ENCODE measurements at regions not wholly inside any gene's neighbourhood (a gene's known extent, or its start where the extent isn't known, plus 50 kb on each side); places are given as distances from the start of the nearest gene placed in this dataset.
"Not testable (repeated sequence)": the region's sequence is repeated elsewhere in the genome, so short reads cannot be mapped to it uniquely, and the experiment has no call there.

GRCh38 chr11:82216927-82217570 is 516.6 kb downstream of the FAM181B start:
- DNase-seq (ENCODE audit: low read depth): no peak

- DNase-seq (ENCODE audit: low read depth): no peak
Measured at GRCh38 chr11:82210011-82210410, 523.7 kb downstream of the FAM181B start.

DNA sequence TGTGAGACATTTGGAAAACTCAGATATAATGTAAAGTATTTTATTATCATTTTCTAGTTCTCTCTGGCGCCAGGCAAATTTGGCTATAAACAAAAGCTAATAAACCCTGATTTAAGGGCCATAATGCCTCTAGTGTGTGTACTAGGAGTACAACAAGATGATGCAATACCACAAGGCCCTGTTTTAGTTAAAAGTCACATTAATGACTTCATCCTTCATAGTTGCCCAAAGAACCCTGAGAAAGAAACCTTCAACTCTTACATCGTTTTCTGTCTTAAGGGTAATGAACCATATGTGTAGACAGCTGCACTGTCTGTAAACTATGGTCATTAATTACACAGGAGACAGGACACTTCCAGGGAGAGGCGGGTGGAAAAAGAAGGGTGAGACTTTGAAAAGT is 538.4 kb downstream of the FAM181B start:
- DNase-seq (ENCODE audit: low read depth): no peak

DNA sequence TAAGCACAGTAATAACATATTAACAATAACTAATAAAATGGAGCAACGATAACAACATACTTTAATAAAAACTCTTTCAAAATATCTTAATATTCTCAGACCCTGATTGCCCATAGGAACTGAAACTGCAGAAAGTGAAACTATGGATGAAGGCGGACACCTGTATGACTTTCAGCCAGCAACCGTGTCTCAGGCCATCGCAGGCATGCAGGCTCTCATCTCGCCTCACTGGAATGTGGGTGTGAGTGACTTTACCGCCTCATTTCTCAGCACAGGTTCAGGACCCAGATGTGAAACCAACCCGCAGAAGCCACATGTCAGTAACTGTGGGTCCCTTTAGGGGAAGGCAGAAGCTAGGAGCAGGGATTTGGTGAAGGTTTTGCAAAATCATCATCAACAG is 539.1 kb downstream of the FAM181B start:
- no peak for DNase-seq (ENCODE audit: low read depth)

GRCh38 chr11:82191695-82192094 is 542.0 kb downstream of the FAM181B start:
- DNase-seq (ENCODE audit: low read depth): no peak

- DNase-seq (ENCODE audit: low read depth): no peak
Measured at GRCh38 chr11:82185925-82186324, 547.7 kb downstream of the FAM181B start.

DNA sequence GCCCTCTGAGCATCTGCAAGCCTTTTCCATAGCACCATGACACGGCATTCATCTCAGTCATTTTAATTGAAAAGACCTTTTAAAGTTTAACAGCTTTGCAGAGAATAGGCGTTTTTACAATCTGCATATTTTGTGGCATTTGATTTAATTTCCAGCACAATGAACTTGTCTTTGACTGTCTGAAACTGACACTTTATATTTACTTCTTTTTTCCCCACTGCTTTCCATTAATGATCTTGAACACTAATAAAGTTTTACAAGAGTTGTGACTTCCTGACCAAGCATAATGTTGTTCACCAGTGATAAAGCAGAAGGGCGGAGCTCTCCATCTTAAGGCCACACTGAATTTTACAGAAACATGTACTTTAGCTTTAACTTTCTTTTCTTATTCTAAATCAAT is 548.7 kb downstream of the FAM181B start:
- no peak for DNase-seq (ENCODE audit: low read depth)

GRCh38 chr11:82183346-82183745 is 550.3 kb downstream of the FAM181B start:
- no peak for DNase-seq (ENCODE audit: low read depth)

- DNase-seq (ENCODE audit: low read depth): not testable (repeated sequence)
Measured at GRCh38 chr11:82182697-82183096, 551.0 kb downstream of the FAM181B start.

GRCh38 chr11:82181796-82182195 is 551.9 kb downstream of the FAM181B start:
- DNase-seq (ENCODE audit: low read depth): not testable (repeated sequence)

DNA sequence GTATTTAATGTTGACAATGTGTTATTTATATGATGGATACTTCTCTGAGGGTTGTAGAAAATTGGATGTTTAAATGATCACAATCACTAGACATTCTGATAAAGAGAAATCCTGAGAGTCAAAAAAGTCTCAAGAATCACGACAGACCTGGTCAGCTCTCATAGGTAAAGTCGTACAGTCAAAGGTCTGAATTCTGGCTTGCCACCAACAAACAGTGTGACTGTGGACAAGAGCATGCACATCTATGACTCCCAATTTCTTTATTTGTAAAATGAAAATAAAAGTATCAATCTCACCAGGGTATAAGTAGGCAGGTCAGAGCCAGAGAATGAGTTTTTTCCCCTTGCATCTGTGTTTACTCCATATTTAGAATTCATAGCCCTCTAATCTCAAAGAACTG is 556.7 kb downstream of the FAM181B start:
- no peak for DNase-seq (ENCODE audit: low read depth)

- DNase-seq (ENCODE audit: low read depth): no peak
Measured at GRCh38 chr11:82176365-82176764, 557.3 kb downstream of the FAM181B start.

DNA sequence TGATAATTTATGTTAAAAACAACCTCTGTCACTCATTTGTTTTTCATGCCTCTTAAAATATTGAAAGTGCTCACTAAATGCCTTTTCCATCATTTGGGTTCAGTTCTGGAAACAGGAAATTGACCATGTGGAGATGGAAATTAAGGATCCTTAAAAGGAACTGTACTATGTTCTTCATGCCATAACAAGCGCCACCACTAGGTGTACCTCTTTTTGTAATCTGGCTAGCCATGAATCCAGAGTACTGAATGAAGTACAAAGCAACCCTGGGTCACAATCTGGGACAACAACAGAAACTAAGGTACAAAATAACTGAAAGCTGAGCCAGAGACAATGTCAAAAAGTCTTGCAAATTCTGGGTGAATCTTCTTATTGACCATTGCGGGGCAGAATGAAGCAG is 559.1 kb downstream of the FAM181B start:
- DNase-seq (ENCODE audit: low read depth): no peak

DNA sequence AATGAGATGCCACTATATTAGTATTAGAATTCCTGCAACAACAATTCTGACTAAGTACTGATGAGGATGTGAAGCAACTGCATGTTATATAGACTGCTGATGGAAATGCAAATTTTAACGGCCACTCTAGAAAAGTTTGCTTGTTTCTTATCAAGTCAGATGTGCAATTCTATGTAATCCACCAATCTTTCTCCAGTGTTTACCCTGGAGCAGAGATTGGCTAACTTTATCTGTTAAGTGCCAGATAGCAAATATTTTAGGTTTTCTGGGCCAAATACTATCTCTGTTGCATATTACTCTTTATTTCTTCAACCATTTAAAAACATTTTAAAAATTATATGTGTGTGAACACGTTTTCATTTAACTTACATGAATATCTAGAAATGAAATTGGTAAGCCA is 586.9 kb downstream of the FAM181B start:
- DNase-seq (ENCODE audit: low read depth): no peak

GRCh38 chr11:82118946-82119345 is 614.7 kb downstream of the FAM181B start:
- DNase-seq (ENCODE audit: low read depth): no peak

DNA sequence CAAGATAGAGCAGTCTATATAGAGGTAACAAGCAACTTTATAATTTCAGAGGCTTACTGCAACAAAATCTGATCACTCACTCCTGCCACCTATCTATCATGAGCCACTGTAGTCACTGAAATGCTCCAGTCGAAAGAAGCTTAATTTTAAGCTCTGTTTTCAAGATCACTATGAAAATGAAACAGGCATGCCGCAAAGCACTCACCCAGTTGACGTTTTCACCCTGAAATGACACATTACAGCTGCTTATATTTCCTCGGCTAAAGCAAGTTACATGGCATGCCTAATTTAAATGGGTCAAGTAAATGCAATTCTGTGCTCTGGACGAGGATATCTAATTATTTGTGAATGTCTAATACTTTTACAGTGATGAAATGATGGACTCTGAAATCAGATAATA is 616.3 kb downstream of the FAM181B start:
- no peak for DNase-seq (ENCODE audit: low read depth)

- no peak for DNase-seq (ENCODE audit: low read depth)
Measured at GRCh38 chr11:82105331-82105998, 628.2 kb downstream of the FAM181B start.

DNA sequence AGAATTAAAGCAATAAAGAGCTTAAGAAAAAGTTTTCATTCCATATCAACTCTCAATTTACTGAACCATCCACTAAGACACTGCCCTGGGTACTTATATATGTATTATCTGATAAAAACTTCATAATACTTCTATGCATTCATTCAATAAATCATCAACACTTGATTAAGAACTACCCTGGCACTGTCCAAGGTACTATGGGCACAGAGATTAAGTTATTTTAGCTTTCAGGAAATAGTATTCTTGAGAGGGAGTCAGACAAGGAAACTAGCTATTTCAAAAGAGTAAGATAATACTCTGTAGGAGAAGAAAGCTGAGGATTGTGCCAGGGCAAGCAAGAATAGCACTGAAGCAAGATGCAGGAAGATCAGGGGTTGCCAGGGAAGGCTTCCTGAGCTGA is 640.8 kb downstream of the FAM181B start:
- DNase-seq (ENCODE audit: low read depth): no peak

- DNase-seq (ENCODE audit: low read depth): no peak
Measured at GRCh38 chr11:82089426-82089825, 644.2 kb downstream of the FAM181B start.

GRCh38 chr11:82085493-82085892 is 648.2 kb downstream of the FAM181B start:
- DNase-seq (ENCODE audit: low read depth): no peak

GRCh38 chr11:82082976-82083375 is 650.7 kb downstream of the FAM181B start:
- no peak for DNase-seq (ENCODE audit: low read depth)

DNA sequence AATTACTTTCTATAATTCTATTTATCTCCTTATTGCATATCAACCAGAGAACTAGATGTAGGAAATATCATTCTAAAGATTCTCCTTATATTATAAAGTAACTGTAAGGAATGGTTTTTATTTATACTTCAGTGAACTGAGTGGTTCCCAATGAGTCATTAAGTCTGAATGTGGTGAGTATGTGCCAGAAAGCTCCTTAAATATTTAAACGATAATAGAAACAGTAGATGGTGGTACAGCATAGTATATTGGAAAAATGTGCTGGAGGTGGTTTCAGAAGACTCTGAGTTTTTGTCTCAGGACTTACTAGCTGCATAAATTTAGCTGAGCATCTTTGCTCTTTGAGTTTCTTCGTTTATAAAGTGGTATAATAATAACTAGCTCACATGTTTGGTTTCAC is 653.5 kb downstream of the FAM181B start:
- DNase-seq (ENCODE audit: low read depth): peak; percentile 1

- no peak for DNase-seq (ENCODE audit: low read depth)
Measured at GRCh38 chr11:82076126-82076525, 657.5 kb downstream of the FAM181B start.

DNA sequence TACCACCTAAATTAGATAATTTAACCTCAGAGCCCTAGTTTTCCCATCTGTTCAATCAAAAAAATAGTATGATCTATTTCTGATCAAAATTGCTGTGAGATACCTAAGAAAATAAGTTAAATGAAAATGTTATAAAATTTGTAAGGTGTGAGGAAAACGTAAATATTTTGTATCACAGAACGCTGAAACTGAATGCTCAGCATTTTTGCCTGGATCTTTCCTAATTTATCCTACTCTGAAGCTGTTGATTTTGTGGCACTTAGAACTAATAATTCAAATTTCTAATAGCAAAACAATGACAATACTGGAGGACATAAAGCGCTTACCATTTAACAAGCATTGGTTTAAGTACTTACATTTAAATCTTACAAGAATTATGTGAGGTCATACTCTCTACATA is 674.2 kb downstream of the FAM181B start:
- no peak for DNase-seq (ENCODE audit: low read depth)

Measured in RPMI7951 (cell line).